HG03175 (cell line): ENCODE measurements at regions not wholly inside any gene's neighbourhood (a gene's known extent, or its start where the extent isn't known, plus 50 kb on each side); places are given as distances from the start of the nearest gene placed in this dataset.

Experiments
- ATAC-seq: cut with Tn5 transposase; IDR thresholded peaks from one replicate; pipeline ENCODE4 v1.9.1; 2021; ENCODE audit warnings: mild to moderate bottlenecking, moderate library complexity; ENCODE audit not compliant: unreplicated experiment

DNA sequence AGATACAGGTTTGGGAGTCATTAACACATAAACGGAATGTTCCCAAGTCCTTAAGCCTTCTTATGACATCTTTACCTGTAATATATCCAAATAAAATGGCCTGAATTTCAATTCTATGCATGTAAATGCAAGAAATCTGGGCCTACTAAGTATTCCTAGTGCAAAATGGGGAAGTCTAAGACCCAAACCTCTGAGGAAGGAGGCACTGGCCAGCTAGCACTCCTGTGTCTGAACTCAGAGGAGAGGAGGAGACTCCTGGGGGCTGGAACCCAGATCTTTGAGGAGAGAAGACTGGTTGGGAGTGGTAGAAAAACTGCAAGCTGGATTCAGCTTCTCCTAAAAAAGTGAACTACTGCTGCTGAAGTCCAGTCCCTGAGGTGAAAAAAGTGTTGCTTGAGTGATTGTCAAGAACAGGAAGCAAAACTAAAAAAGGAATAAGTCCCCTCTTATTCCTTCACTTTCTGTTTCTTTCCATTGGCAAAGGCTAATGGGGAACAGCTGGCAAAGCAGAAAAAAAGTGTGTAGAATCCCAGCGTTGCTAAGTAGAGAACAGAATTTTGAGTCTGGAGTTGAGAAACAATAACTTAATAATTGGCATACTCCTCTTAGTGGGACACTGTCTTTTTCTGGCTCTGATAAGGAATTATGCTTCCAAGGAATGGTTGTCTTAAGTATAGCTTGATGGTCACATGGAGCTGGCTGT is 54.8 kb upstream of the ATP2C1 start:
- ATAC-seq: peak; percentile 17

DNA sequence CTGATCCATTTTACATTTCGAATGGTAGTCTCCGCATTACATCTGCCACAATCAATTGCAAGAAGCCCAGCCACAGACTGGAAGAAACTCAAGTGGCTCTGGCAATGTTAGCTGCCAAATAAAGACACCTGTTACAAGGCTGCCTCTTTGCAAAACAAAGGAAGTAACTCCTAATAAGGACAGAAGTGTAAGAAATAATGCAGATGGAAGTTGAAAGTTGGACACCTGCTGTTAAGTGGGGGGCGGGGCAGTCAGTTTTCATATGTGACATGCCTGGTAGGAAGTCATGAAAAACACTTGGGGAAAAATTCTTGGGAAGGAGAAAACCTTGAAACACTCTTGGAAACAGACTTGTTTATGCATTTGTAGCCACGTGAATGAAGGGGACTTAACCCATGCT is 54.1 kb upstream of the ATP2C1 start:
- ATAC-seq: peak; percentile 74

DNA sequence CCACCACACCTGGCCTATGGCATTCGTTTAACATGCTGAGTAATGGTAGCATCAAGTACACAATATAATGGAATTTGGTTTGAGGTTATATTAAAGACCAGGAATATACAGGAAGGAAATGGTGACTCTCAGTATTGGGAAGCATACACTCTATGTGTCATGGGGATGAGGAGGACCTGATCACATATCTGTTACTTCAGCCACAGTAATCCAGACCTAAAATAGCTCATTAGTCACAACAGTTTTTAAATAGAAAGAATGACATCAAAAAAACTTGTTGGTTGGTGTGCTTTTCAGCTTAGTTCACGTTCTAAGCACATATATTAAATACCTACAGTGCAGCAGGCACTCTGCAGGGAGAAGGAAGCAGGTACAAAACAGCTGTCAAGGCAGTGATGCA is 52.5 kb upstream of the ATP2C1 start:
- no peak for ATAC-seq

DNA sequence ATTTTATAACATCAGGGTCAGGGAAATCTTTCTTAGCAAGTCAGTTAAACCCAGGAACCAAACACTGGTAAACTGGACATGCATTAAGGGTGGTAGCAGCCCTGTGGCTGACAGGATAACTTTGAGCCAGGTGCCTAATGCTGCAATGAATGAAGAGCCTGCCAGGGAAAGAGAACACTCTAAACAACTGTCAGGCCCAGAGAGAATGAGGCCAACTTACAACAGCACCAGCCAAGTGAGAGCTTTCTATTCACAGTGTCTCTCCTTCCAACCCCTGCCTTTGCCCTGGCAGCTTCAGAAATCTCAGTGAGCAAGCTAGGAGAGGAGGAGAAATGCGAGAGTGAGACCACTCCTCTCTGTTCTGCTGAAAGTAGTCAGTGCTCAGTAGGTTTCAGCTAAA is 50.4 kb upstream of the ATP2C1 start:
- no peak for ATAC-seq
